ENCODE measurements at regions not wholly inside any gene's neighbourhood (a gene's known extent, or its start where the extent isn't known, plus 50 kb on each side); places are given as distances from the start of the nearest gene placed in this dataset.
A peak's percentile ranks its signal among the peaks of the same experiment; 100 is the strongest.

- H3K36me3 ChIP-seq (ENCODE audit: control insufficient read depth, insufficient read depth, low read length), result no peaks in the 10 kb centered on the region
- H3K27me3 ChIP-seq (ENCODE audit: control insufficient read depth, insufficient read depth, low read length), result no peaks in the 10 kb centered on the region
- no peaks in the 10 kb centered on the region for H3K4me1 ChIP-seq (ENCODE audit: control insufficient read depth, insufficient read depth, low read length)
- H3K4me3 ChIP-seq (ENCODE audit: low read length), result no peak overlapping the region
- DNase-seq, result no peak
- no peaks in the 10 kb centered on the region for H3K9me3 ChIP-seq (ENCODE audit: control insufficient read depth, low read depth, low read length)
- H3K27ac ChIP-seq (ENCODE audit: low read length), result no peak overlapping the region
Measured at GRCh38 chr11:34795641-34796040, 120.5 kb downstream of the APIP start.

GRCh38 chr11:34794696-34795095 lies 121.5 kb downstream of the APIP start:
- H3K9me3 ChIP-seq (ENCODE audit: control insufficient read depth, low read depth, low read length), result peaks cover 5% of the 10 kb centered on the region
- no peaks in the 10 kb centered on the region for H3K27me3 ChIP-seq (ENCODE audit: control insufficient read depth, insufficient read depth, low read length)
- 100% methylated on average over 1 of the region's 3 CpGs for WGBS (ENCODE audit: insufficient coverage, low lambda C conversion rate)
- no peak for DNase-seq
- H3K27ac ChIP-seq (ENCODE audit: low read length), result no peak overlapping the region
- no peaks in the 10 kb centered on the region for H3K4me1 ChIP-seq (ENCODE audit: control insufficient read depth, insufficient read depth, low read length)
- H3K4me3 ChIP-seq (ENCODE audit: low read length), result no peak overlapping the region
- no peaks in the 10 kb centered on the region for H3K36me3 ChIP-seq (ENCODE audit: control insufficient read depth, insufficient read depth, low read length)

GRCh38 chr11:34793666-34794065 lies 122.5 kb downstream of the APIP start:
- no peaks in the 10 kb centered on the region for H3K27me3 ChIP-seq (ENCODE audit: control insufficient read depth, insufficient read depth, low read length)
- peaks cover 5% of the 10 kb centered on the region for H3K9me3 ChIP-seq (ENCODE audit: control insufficient read depth, low read depth, low read length)
- no peak for DNase-seq
- no peaks in the 10 kb centered on the region for H3K36me3 ChIP-seq (ENCODE audit: control insufficient read depth, insufficient read depth, low read length)
- no peaks in the 10 kb centered on the region for H3K4me1 ChIP-seq (ENCODE audit: control insufficient read depth, insufficient read depth, low read length)
- no peak overlapping the region for H3K4me3 ChIP-seq (ENCODE audit: low read length)
- H3K27ac ChIP-seq (ENCODE audit: low read length), result no peak overlapping the region

GRCh38 chr11:34792814-34793258 lies 123.3 kb downstream of the APIP start:
- no peaks in the 10 kb centered on the region for H3K36me3 ChIP-seq (ENCODE audit: control insufficient read depth, insufficient read depth, low read length)
- peaks cover 5% of the 10 kb centered on the region for H3K9me3 ChIP-seq (ENCODE audit: control insufficient read depth, low read depth, low read length)
- WGBS (ENCODE audit: insufficient coverage, low lambda C conversion rate), result 78% methylated on average over 1 of the region's 4 CpGs
- no peak for DNase-seq
- H3K4me3 ChIP-seq (ENCODE audit: low read length), result no peak overlapping the region
- H3K27ac ChIP-seq (ENCODE audit: low read length), result no peak overlapping the region
- H3K4me1 ChIP-seq (ENCODE audit: control insufficient read depth, insufficient read depth, low read length), result no peaks in the 10 kb centered on the region
- no peaks in the 10 kb centered on the region for H3K27me3 ChIP-seq (ENCODE audit: control insufficient read depth, insufficient read depth, low read length)

- Histone ChIP-seq H3K9me3 (ENCODE audit: control insufficient read depth, low read depth, low read length) (peaks cover 5% of the 10 kb centered on the region), H3K4me1 (ENCODE audit: control insufficient read depth, insufficient read depth, low read length) (no peaks in the 10 kb centered on the region), H3K27me3 (ENCODE audit: control insufficient read depth, insufficient read depth, low read length) (no peaks in the 10 kb centered on the region), H3K36me3 (ENCODE audit: control insufficient read depth, insufficient read depth, low read length) (no peaks in the 10 kb centered on the region), H3K27ac (ENCODE audit: low read length) (no peak overlapping the region), H3K4me3 (ENCODE audit: low read length) (no peak overlapping the region)
- WGBS (ENCODE audit: insufficient coverage, low lambda C conversion rate), result no CpG with 5 or more reads among the region's 5 CpGs
- peak in 1 of 2 donors; percentile 14 for DNase-seq
Measured at GRCh38 chr11:34791780-34792542, 124.2 kb downstream of the APIP start.

- Histone ChIP-seq H3K4me3 (ENCODE audit: low read length) (no peak overlapping the region), H3K27me3 (ENCODE audit: control insufficient read depth, insufficient read depth, low read length) (no peaks in the 10 kb centered on the region), H3K4me1 (ENCODE audit: control insufficient read depth, insufficient read depth, low read length) (no peaks in the 10 kb centered on the region), H3K27ac (ENCODE audit: low read length) (no peak overlapping the region), H3K36me3 (ENCODE audit: control insufficient read depth, insufficient read depth, low read length) (no peaks in the 10 kb centered on the region), H3K9me3 (ENCODE audit: control insufficient read depth, low read depth, low read length) (peaks cover 5% of the 10 kb centered on the region)
- WGBS (ENCODE audit: insufficient coverage, low lambda C conversion rate), result no CpG with 5 or more reads among the region's 3 CpGs
- DNase-seq, result no peak
Measured at GRCh38 chr11:34790620-34791019, 125.6 kb downstream of the APIP start.

- no peak for DNase-seq
- Histone ChIP-seq H3K4me1 (ENCODE audit: control insufficient read depth, insufficient read depth, low read length) (no peaks in the 10 kb centered on the region), H3K27me3 (ENCODE audit: control insufficient read depth, insufficient read depth, low read length) (no peaks in the 10 kb centered on the region), H3K36me3 (ENCODE audit: control insufficient read depth, insufficient read depth, low read length) (no peaks in the 10 kb centered on the region), H3K4me3 (ENCODE audit: low read length) (no peak overlapping the region), H3K9me3 (ENCODE audit: control insufficient read depth, low read depth, low read length) (peaks cover 5% of the 10 kb centered on the region), H3K27ac (ENCODE audit: low read length) (no peak overlapping the region)
- 80% methylated on average over 1 of the region's 4 CpGs for WGBS (ENCODE audit: insufficient coverage, low lambda C conversion rate)
Measured at GRCh38 chr11:34789196-34789834, 126.9 kb downstream of the APIP start.

GRCh38 chr11:34788642-34789041 lies 127.5 kb downstream of the APIP start:
- Histone ChIP-seq H3K27ac (ENCODE audit: low read length) (no peak overlapping the region), H3K4me1 (ENCODE audit: control insufficient read depth, insufficient read depth, low read length) (no peaks in the 10 kb centered on the region), H3K4me3 (ENCODE audit: low read length) (no peak overlapping the region), H3K27me3 (ENCODE audit: control insufficient read depth, insufficient read depth, low read length) (no peaks in the 10 kb centered on the region), H3K9me3 (ENCODE audit: control insufficient read depth, low read depth, low read length) (peaks cover 5% of the 10 kb centered on the region), H3K36me3 (ENCODE audit: control insufficient read depth, insufficient read depth, low read length) (no peaks in the 10 kb centered on the region)
- WGBS (ENCODE audit: insufficient coverage, low lambda C conversion rate), result no CpG with 5 or more reads among the region's 2 CpGs
- DNase-seq, result no peak

- peaks cover 5% of the 10 kb centered on the region for H3K9me3 ChIP-seq (ENCODE audit: control insufficient read depth, low read depth, low read length)
- H3K27ac ChIP-seq (ENCODE audit: low read length), result no peak overlapping the region
- no peaks in the 10 kb centered on the region for H3K27me3 ChIP-seq (ENCODE audit: control insufficient read depth, insufficient read depth, low read length)
- 100% methylated on average over 1 of the region's 1 CpG for WGBS (ENCODE audit: insufficient coverage, low lambda C conversion rate)
- no peak overlapping the region for H3K4me3 ChIP-seq (ENCODE audit: low read length)
- no peaks in the 10 kb centered on the region for H3K4me1 ChIP-seq (ENCODE audit: control insufficient read depth, insufficient read depth, low read length)
- DNase-seq, result no peak
- no peaks in the 10 kb centered on the region for H3K36me3 ChIP-seq (ENCODE audit: control insufficient read depth, insufficient read depth, low read length)
Measured at GRCh38 chr11:34787895-34788294, 128.3 kb downstream of the APIP start.

GRCh38 chr11:34787348-34787747 lies 128.8 kb downstream of the APIP start:
- Histone ChIP-seq H3K27ac (ENCODE audit: low read length) (no peak overlapping the region), H3K9me3 (ENCODE audit: control insufficient read depth, low read depth, low read length) (peaks cover 5% of the 10 kb centered on the region), H3K36me3 (ENCODE audit: control insufficient read depth, insufficient read depth, low read length) (no peaks in the 10 kb centered on the region), H3K4me3 (ENCODE audit: low read length) (no peak overlapping the region), H3K4me1 (ENCODE audit: control insufficient read depth, insufficient read depth, low read length) (no peaks in the 10 kb centered on the region), H3K27me3 (ENCODE audit: control insufficient read depth, insufficient read depth, low read length) (no peaks in the 10 kb centered on the region)
- DNase-seq, result no peak
- no CpG with 5 or more reads among the region's 1 CpG for WGBS (ENCODE audit: insufficient coverage, low lambda C conversion rate)

GRCh38 chr11:34784318-34784841 lies 131.8 kb downstream of the APIP start:
- Histone ChIP-seq H3K27ac (ENCODE audit: low read length) (no peak overlapping the region), H3K9me3 (ENCODE audit: control insufficient read depth, low read depth, low read length) (no peaks in the 10 kb centered on the region), H3K4me1 (ENCODE audit: control insufficient read depth, insufficient read depth, low read length) (no peaks in the 10 kb centered on the region), H3K4me3 (ENCODE audit: low read length) (no peak overlapping the region), H3K27me3 (ENCODE audit: control insufficient read depth, insufficient read depth, low read length) (no peaks in the 10 kb centered on the region), H3K36me3 (ENCODE audit: control insufficient read depth, insufficient read depth, low read length) (no peaks in the 10 kb centered on the region)
- no peak for DNase-seq
- no CpG with 5 or more reads among the region's 2 CpGs for WGBS (ENCODE audit: insufficient coverage, low lambda C conversion rate)
